CD4-positive, alpha-beta T cell treated with Interleukin-10 for 1 hour (primary cell): ENCODE measurements at regions not wholly inside any gene's neighbourhood (a gene's known extent, or its start where the extent isn't known, plus 50 kb on each side); places are given as distances from the start of the nearest gene placed in this dataset.

Source experiments
- DNase-seq: peaks from one replicate; pipeline ENCODE4 v3.0.0-alpha.2; 2020

- no peak for DNase-seq
These were observed 239.4 kb upstream of the LRRN1 start for GRCh38 chr3:3559786-3560185.

GRCh38 chr3:3556078-3556477 is 243.2 kb upstream of the LRRN1 start:
- DNase-seq: no peak

GRCh38 chr3:3553236-3553635 is 246.0 kb upstream of the LRRN1 start:
- no peak for DNase-seq

DNA sequence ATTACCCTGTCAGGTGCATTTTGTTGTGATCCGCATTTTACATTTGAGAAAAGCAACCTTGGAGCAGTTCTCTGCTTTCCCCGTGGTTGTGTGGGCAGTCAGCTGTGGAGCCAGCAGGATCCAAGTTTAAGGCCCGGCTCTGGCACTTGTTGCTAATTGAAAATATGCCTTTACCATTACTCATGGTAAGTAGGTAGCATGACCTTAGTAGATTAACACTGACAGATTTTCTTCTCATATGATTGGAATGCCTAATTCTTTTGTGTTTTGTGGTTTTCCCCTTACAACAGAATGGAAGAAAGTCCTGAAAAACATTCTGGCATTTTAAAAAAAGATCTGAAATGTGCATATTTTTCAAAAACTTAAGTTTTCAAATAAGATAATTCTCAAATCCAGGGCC is 246.5 kb upstream of the LRRN1 start:
- no peak for DNase-seq

DNA sequence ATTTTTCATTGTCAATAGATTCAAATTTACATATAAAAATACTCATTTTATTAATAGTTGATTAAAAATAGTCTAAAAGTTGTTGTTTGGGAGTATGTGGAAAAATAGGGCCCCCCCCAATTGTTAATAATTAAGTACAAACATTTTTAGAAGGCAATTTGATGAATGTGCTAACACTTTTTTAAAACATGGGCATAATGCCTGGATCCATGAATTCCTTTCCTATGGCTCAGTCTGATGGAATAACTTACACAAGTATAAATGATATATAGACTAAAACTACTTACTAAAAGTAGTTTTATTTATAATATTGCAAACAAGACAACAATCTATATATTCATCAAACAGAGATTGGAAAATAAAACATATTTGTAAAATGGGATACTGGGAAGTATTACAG is 247.2 kb upstream of the LRRN1 start:
- no peak for DNase-seq

DNA sequence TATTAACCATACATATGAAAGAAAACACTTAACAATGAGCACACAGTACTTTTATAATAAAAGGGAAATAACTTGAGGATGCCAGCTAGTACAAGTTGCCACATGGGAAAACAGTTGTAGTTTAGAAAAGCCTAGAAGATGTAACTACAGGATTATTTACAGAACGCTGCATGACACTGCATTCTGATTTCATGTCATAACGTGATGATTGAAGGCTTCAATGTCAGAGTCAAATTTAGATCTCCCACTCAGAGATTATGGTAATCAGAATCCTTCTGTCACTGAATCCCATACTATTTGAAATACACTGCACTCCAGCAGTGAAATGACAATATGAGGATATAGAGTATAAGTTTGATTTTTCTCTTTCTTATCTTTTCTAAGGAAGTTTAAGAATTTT is 253.9 kb upstream of the LRRN1 start:
- DNase-seq: no peak

GRCh38 chr3:3538451-3538850 is 260.8 kb upstream of the LRRN1 start:
- no peak for DNase-seq

DNA sequence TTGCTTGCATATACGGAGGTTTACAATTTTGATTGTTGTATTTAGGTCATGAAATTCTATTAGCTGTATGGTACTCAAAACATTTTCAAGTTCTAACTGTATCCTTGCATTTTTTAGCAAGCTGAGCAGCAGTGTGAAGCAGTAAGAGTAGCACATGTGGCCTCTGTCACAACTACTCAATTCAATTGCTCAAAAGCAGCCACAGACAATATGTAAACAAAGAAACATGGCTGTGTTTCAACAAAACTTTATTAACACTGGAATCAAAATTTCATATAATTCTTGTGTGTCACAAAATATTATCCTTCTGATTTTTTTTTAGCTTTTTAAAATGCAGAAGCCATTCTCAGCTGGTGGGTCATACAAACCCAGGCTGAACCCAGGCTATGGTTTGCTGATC is 266.7 kb upstream of the LRRN1 start:
- DNase-seq: no peak

- DNase-seq: no peak
These were observed 267.8 kb upstream of the LRRN1 start for GRCh38 chr3:3531476-3531875.

DNA sequence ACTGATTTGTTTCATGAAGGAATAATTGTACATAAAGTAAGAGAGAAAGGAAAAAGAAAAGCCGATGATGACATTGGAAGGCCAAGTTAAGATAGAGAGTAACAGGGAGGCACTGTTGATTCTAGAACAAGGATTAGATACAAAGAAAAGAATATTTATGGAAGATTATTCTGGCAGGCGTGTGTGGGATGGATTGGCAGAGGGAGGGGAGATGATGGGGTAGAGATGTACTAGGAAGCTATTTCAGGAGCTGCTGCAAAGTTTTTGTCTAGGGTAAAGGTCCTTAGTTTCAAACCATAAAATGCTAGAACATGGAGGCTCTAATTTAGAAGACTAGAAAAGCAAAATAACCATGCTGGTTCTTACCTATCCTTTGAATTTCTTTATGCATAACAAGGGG is 280.0 kb upstream of the LRRN1 start:
- no peak for DNase-seq

DNA sequence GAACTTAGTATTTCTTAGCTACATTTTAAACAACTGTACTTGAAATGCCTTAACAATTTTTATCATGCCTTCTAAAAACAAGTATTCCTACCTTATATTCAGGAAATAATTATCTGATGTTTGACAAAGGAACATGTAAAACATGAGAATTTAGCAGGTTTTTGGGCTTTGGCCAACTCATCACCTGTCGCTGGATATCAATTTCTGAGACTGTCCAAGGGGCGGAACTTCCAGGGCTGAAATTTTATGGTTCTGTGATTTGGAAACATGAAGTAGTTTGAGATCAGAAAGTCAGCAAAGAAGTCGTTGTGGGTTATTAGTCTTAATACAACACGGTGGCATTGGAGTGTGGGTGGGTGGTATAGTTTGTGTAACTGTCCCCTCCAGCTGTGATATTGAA is 282.2 kb upstream of the LRRN1 start:
- DNase-seq: no peak

GRCh38 chr3:3516384-3516783 is 282.8 kb upstream of the LRRN1 start:
- no peak for DNase-seq

GRCh38 chr3:3509665-3510064 is 289.6 kb upstream of the LRRN1 start:
- no peak for DNase-seq

DNA sequence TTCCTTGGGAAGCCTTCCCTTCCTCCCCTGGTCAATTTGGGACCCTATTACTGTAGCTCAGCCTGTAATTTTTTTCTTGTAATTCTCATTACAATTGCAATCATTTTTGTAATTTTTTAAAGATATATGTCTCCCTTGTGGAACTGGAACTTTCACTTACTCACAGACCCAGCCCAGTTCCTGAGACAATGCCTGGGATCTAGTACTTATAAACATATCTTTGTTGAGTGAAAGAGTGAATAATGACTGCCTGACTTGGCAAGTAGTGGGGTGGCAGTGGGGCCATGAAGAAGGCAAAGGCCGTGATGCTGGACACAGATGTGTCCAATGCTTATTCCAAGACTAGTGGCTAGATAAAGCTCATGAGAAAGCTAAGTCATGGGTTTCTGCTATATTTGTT is 294.5 kb upstream of the LRRN1 start:
- no peak for DNase-seq

DNA sequence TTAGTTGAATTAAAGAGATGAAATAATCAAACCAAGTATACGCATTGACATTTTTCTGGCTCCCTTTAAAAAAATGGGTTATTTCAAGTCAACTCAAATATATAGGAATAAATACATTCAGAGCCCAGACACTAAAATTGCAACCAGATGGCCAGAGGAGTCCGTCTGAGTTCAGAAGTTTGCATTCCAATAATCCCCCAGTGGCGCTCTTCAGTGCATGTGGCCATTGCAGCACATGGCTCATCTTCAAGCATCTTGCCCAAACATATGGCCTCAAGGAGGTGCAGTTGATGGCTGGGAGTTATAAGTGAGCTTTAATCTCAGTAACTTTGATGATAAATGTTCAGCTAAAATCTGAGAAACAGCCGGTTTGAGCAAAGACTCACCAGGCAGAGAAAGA is 295.8 kb upstream of the LRRN1 start:
- no peak for DNase-seq

GRCh38 chr3:3499987-3500386 is 299.2 kb upstream of the LRRN1 start:
- no peak for DNase-seq

DNA sequence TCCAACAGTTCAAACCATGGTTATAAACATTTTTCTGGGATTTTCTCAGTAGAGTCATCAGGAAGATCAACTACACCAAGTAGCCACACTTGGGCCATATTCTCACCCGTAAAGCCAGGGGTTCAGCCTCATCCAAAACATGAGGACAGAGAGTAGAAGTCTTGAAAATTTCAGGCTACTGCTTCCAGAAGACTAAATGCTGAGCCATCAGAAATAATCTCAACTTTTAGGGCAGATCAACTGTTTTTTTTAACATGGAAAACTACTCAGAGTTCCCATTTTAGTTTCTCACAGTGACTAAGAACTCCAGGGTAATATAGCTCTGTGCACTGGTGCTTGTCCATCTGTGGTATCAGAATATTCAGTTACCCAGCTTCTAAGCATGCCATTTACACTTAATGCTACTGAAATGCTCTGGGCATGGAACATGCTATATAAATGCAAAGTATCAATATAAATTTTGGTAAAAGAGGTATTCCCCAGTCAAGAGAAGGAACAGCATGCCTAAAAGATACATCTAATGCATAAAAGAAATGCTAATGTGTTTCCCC is 300.1 kb upstream of the LRRN1 start:
- no peak for DNase-seq

GRCh38 chr3:3495611-3496010 is 303.6 kb upstream of the LRRN1 start:
- no peak for DNase-seq

- no peak for DNase-seq
These were observed 297.2 kb upstream of the CRBN start for GRCh38 chr3:3476669-3477068.

DNA sequence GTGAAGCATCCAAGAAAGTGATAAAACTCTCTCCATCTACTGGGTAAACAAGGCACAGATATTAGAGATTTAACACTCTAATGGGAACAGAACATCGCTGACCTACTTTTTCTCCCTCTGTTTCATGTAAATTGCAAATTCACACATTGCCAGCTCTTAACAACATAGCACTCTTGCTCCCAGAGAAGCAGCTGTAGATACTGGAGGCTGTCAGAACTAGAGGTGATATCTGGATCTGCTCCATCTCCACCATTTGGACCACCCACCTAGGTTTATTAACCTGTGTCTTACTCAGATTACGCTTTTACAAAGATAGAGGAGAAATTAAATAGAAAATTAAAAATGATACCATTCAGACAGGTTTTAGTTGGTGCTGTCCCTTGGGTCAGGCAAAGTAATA is 289.1 kb upstream of the CRBN start:
- no peak for DNase-seq

DNA sequence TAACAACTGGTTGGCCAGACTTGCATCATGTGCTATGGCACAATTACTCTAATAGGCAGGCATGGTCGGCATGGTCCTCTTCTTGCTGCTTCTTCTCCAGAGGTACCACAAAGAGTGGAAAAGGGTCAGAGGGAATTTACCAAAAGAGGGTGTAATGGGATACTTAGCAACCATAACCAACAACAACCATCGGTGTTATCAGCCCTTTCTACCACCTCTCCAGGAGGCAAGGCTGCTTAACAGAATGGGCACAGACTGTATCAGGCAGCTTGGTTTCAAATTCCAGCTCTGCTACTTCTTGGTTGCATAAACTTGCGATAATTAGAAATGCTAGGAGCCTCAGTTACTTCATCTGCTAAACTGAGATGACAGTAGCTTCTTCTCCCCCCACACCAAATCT is 284.6 kb upstream of the CRBN start:
- DNase-seq: no peak

DNA sequence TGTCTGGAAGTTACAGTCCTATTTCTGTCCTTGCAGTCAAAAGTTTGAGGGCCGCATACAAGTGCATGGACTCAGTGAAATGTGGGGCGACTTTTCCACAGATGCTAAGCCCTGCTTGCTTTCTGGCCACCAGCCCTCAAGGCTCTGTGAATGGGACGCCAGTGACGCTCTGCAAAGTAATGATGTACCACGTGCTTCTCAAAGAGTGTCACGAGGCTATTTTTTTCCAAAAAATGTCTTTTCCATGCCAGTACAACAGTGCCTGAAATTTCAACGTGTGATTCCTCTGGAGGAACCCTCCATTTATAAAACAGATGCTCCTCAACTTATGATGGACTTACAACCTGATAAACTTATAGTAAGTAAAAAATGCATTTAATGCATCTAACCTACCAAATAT is 281.8 kb upstream of the CRBN start:
- no peak for DNase-seq

DNA sequence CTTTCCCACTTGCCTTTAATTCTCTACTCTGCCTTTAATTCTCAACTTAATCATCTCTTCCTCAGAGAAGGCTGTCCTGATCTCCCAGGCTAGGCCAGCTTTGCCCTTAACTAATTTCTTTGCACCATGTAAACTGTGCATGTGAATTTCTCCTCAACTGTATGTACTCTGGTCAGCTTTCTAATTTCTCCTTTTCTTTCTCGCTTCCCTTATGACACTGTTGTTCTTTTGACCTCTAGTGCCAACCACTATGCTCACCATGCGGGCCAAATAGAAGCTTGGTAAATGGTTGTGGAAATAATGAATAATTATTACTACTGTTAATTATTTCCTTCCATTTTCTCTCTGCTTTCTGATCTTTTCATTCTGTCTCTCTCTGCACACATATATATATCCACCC is 269.0 kb upstream of the CRBN start:
- no peak for DNase-seq

GRCh38 chr3:3447641-3448040 is 268.1 kb upstream of the CRBN start:
- DNase-seq: no peak

GRCh38 chr3:3446251-3446650 is 266.8 kb upstream of the CRBN start:
- DNase-seq: no peak

DNA sequence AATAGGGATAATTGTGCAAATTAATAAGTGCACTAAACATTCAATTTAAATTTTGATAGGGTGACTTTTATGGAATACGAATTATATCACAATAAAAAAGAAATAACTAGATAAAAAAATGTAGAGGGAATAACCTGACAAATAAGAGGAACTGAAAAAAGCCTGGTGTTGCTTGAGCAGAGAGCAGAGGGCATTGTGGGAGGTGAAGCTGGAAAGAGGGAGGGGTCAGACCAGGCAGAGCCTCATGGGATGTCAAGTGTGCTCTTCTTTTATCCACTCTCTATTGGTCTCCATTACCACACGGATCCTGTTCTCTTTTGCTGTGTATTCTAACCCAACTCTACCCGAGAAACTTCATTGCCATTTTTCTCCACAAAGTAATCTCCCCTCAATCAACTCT is 264.0 kb upstream of the CRBN start:
- DNase-seq: no peak
